Upper lobe of left lung (tissue), 4 donors: ENCODE measurements at regions not wholly inside any gene's neighbourhood (a gene's known extent, or its start where the extent isn't known, plus 50 kb on each side); places are given as distances from the start of the nearest gene placed in this dataset.

ENCODE experiments used
- EP300 ChIP-seq, 4 donors: sonication (generic); formaldehyde crosslinking; IDR thresholded peaks; one replicate each; pipeline ENCODE4 v1.5.1; 2017; ENCODE audit warnings: antibody characterized with exemption in 4 of 4, control low read depth in 2 of 4
- POLR2A ChIP-seq, 4 donors: fragments of 450-650 bp; IDR thresholded peaks; one replicate each; pipeline ENCODE4 v1.5.1; 2016 to 2017; ENCODE audit warnings: antibody characterized with exemption in 4 of 4, mild to moderate bottlenecking in 2 of 4
- POLR2AphosphoS5 ChIP-seq, 2 donors: sonication (generic); formaldehyde crosslinking; IDR thresholded peaks; one replicate each; pipeline ENCODE4 v1.5.1; 2017; ENCODE audit warnings: antibody characterized with exemption in 2 of 2
- TF ChIP-seq, protein P1 (sequence below), 6 experiments: fragments of 450-650 bp in 4 of 6; fragments of 200-600 bp in 2 of 6; sonication (generic) in 2 of 6; IDR thresholded peaks; one replicate each; pipeline ENCODE4 v1.5.1; 2016 to 2019; ENCODE audit warnings: antibody characterized with exemption in 6 of 6

GRCh38 chr5:167122267-167122666 lies 1169.2 kb upstream of the WWC1 start:
- TF ChIP-seq POLR2AphosphoS5 (IDR thresholded peaks at IDR 0.05) (no peak), POLR2A (IDR thresholded peaks at IDR 0.05) (no peak), EP300 (IDR thresholded peaks at IDR 0.05) (no peak)
- TF ChIP-seq, protein P1, sequence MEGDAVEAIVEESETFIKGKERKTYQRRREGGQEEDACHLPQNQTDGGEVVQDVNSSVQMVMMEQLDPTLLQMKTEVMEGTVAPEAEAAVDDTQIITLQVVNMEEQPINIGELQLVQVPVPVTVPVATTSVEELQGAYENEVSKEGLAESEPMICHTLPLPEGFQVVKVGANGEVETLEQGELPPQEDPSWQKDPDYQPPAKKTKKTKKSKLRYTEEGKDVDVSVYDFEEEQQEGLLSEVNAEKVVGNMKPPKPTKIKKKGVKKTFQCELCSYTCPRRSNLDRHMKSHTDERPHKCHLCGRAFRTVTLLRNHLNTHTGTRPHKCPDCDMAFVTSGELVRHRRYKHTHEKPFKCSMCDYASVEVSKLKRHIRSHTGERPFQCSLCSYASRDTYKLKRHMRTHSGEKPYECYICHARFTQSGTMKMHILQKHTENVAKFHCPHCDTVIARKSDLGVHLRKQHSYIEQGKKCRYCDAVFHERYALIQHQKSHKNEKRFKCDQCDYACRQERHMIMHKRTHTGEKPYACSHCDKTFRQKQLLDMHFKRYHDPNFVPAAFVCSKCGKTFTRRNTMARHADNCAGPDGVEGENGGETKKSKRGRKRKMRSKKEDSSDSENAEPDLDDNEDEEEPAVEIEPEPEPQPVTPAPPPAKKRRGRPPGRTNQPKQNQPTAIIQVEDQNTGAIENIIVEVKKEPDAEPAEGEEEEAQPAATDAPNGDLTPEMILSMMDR (IDR thresholded peaks at IDR 0.05) = no peak
